Common myeloid progenitor, CD34-positive (primary cell): ENCODE measurements at regions not wholly inside any gene's neighbourhood (a gene's known extent, or its start where the extent isn't known, plus 50 kb on each side); places are given as distances from the start of the nearest gene placed in this dataset.
A peak's percentile ranks its signal among the peaks of the same experiment; 100 is the strongest.
"Not testable (repeated sequence)": the region's sequence is repeated elsewhere in the genome, so short reads cannot be mapped to it uniquely, and the experiment has no call there.

Experiments used
- CTCF ChIA-PET: fragments of 350-600 bp; sonication (Branson Sonifier 250); formaldehyde crosslinking; loops from one replicate; lab custom pipeline; 2021; ENCODE audit warnings: antibody characterized with exemption; lab: Charles Lee
- POLR2A ChIA-PET: fragments of 350-600 bp; sonication (Branson Sonifier 250); formaldehyde crosslinking; loops from one replicate; lab custom pipeline; 2021; ENCODE audit warnings: antibody characterized with exemption; lab: Charles Lee
- DNase-seq, 3 donors: peaks; one replicate each; pipeline versions ENCODE4 v3.0.0 to v3.0.0-alpha.2; 2013
- H3K27ac ChIP-seq, 2 experiments: 1 replicate in 1 of 2; 2 replicates in 1 of 2; pipeline ENCODE4 v1.7.0; 2013; ENCODE audit warnings: inconsistent platforms in 2 of 2, low read length in 2 of 2, mild to moderate bottlenecking in 2 of 2, low read depth in 1 of 2, moderate library complexity in 1 of 2; ENCODE audit not compliant: severe bottlenecking in 2 of 2, insufficient read depth in 1 of 2, poor library complexity in 1 of 2
- H3K27me3 ChIP-seq, 5 experiments: replicated peaks in 2 of 5; 1 replicate in 3 of 5; 2 replicates in 2 of 5; pipeline versions ENCODE4 v1.6.1 to v1.7.0; 2013; ENCODE audit warnings: low read length in 4 of 5, mild to moderate bottlenecking in 2 of 5, moderate library complexity in 2 of 5, inconsistent platforms in 1 of 5; ENCODE audit not compliant: insufficient read depth in 5 of 5, control insufficient read depth in 4 of 5
- H3K36me3 ChIP-seq, 4 experiments: 1 replicate in 2 of 4; 2 replicates in 2 of 4; pipeline versions ENCODE4 v1.6.1 to v1.7.0; 2013; ENCODE audit warnings: low read length in 3 of 4, control low read depth in 1 of 4, mild to moderate bottlenecking in 1 of 4; ENCODE audit not compliant: control insufficient read depth in 4 of 4, insufficient read depth in 4 of 4
- H3K4me1 ChIP-seq, 4 experiments: 1 replicate in 3 of 4; 2 replicates in 1 of 4; pipeline versions ENCODE4 v1.6.1 to v1.7.1; 2013; ENCODE audit warnings: low read length in 3 of 4, mild to moderate bottlenecking in 3 of 4, control low read depth in 1 of 4, inconsistent platforms in 1 of 4, moderate library complexity in 1 of 4; ENCODE audit not compliant: control insufficient read depth in 4 of 4, insufficient read depth in 4 of 4; ENCODE audit errors: control extremely low read depth in 1 of 4
- H3K4me3 ChIP-seq, 7 experiments: 1 replicate in 4 of 7; 2 replicates in 3 of 7; pipeline versions ENCODE4 v1.5.1 to v1.7.0; 2013; ENCODE audit warnings: mild to moderate bottlenecking in 7 of 7, low read length in 6 of 7, moderate library complexity in 6 of 7, inconsistent platforms in 2 of 7, low read depth in 2 of 7, control low read depth in 1 of 7; ENCODE audit not compliant: insufficient read depth in 4 of 7, control insufficient read depth in 1 of 7; ENCODE audit errors: extremely low read depth in 1 of 7
- H3K9me3 ChIP-seq, 5 experiments: 1 replicate in 4 of 5; 2 replicates in 1 of 5; pipeline versions ENCODE4 v1.6.1 to v1.7.1; 2013; ENCODE audit warnings: low read length in 4 of 5, mild to moderate bottlenecking in 2 of 5, inconsistent platforms in 1 of 5, low read depth in 1 of 5, moderate library complexity in 1 of 5; ENCODE audit not compliant: control insufficient read depth in 4 of 5, insufficient read depth in 2 of 5; ENCODE audit errors: control extremely low read depth in 1 of 5
- WGBS: methylation state at CpG from one replicate; pipeline ENCODE4 v1.1.5; 2013; ENCODE audit not compliant: insufficient coverage; 5-methylcytosine and 5-hydroxymethylcytosine counted together

GRCh38 chr7:86983654-86984053 lies 75.8 kb downstream of the ELAPOR2 start:
- DNase-seq, CTCF ChIA-PET, H3K27ac ChIP-seq, H3K27me3 ChIP-seq, POLR2A ChIA-PET, H3K36me3 ChIP-seq, H3K4me1 ChIP-seq, H3K4me3 ChIP-seq: not testable (repeated sequence)
- no CpG with 5 or more reads among the region's 1 CpG for WGBS
- H3K9me3 ChIP-seq: peaks cover 0 to 10% (median 1%) of the 10 kb centered on the region in 5 experiments

GRCh38 chr7:86981937-86982336 lies 77.5 kb downstream of the ELAPOR2 start:
- H3K27me3 ChIP-seq, H3K4me1 ChIP-seq, H3K27ac ChIP-seq, DNase-seq, POLR2A ChIA-PET, H3K36me3 ChIP-seq, H3K4me3 ChIP-seq, H3K9me3 ChIP-seq: not testable (repeated sequence)
- WGBS: 98% methylated on average over 9 of the region's 9 CpGs
- CTCF ChIA-PET: interaction anchor here (1.3 kb wide), 1 partner anchor 9 kb away, joined by 3 read pairs; no protein-coding TSS in a partner anchor

- H3K4me1 ChIP-seq: peaks cover 0 to 7% (median 5%) of the 10 kb centered on the region in 4 experiments
- H3K36me3 ChIP-seq: no peaks in the 10 kb centered on the region
- 10% methylated on average over 2 of the region's 2 CpGs for WGBS
- ChIA-PET CTCF (no interaction called here), POLR2A (no interaction called here)
- H3K4me3 ChIP-seq: no peak overlapping the region
- H3K27ac ChIP-seq: no peak overlapping the region
- peaks cover 0 to 9% (median 1%) of the 10 kb centered on the region in 5 experiments for H3K9me3 ChIP-seq
- H3K27me3 ChIP-seq: no peaks in the 10 kb centered on the region
- peak in 2 of 3 donors; percentile 63 to 82 for DNase-seq
Observed at GRCh38 chr7:86981127-86981526, 78.3 kb downstream of the ELAPOR2 start.

- peaks cover 0 to 7% (median 5%) of the 10 kb centered on the region in 4 experiments for H3K4me1 ChIP-seq
- ChIA-PET POLR2A (no interaction called here), CTCF (interaction anchor here (2.5 kb wide), 1 partner anchor 11 kb away, joined by 10 read pairs; no protein-coding TSS in a partner anchor)
- 89% methylated on average over 3 of the region's 3 CpGs for WGBS
- no peak overlapping the region for H3K4me3 ChIP-seq
- no peaks in the 10 kb centered on the region for H3K27me3 ChIP-seq
- peak in 2 of 3 donors; percentile 6 to 25 for DNase-seq
- peaks cover 0 to 9% (median 1%) of the 10 kb centered on the region in 5 experiments for H3K9me3 ChIP-seq
- no peak overlapping the region for H3K27ac ChIP-seq
- H3K36me3 ChIP-seq: no peaks in the 10 kb centered on the region
Observed at GRCh38 chr7:86980223-86980622, 79.2 kb downstream of the ELAPOR2 start.

GRCh38 chr7:86978808-86979506 lies 80.5 kb downstream of the ELAPOR2 start:
- Histone ChIP-seq H3K27ac (no peak overlapping the region), H3K27me3 (no peaks in the 10 kb centered on the region), H3K9me3 (peaks cover 0 to 9% (median 0%) of the 10 kb centered on the region in 5 experiments), H3K4me1 (peaks cover 0 to 7% (median 5%) of the 10 kb centered on the region in 4 experiments), H3K36me3 (no peaks in the 10 kb centered on the region), H3K4me3 (no peak overlapping the region)
- peak in 2 of 3 donors; percentile 41 to 74 for DNase-seq
- POLR2A ChIA-PET: no interaction called here
- 94% methylated on average over 2 of the region's 3 CpGs for WGBS
- CTCF ChIA-PET: interaction anchor here (1.1 to 2.5 kb wide), 2 partner anchors 13 to 34 kb away, joined by 3 to 10 read pairs; no protein-coding TSS in a partner anchor

- WGBS: 83% methylated on average over 2 of the region's 3 CpGs
- ChIA-PET CTCF (interaction anchor here (0.5 kb wide), 1 partner anchor 1682 kb away, joined by 3 read pairs; no protein-coding TSS in a partner anchor), POLR2A (no interaction called here)
- Histone ChIP-seq H3K27ac (no peak overlapping the region), H3K9me3 (peaks cover 0 to 3% (median 0%) of the 10 kb centered on the region in 5 experiments), H3K36me3 (no peaks in the 10 kb centered on the region), H3K4me1 (peaks cover 0 to 7% (median 5%) of the 10 kb centered on the region in 4 experiments), H3K27me3 (no peaks in the 10 kb centered on the region), H3K4me3 (no peak overlapping the region)
- no peak for DNase-seq
Observed at GRCh38 chr7:86976958-86977357, 82.5 kb downstream of the ELAPOR2 start.

- no peak overlapping the region for H3K4me3 ChIP-seq
- no peaks in the 10 kb centered on the region for H3K36me3 ChIP-seq
- H3K4me1 ChIP-seq: peaks cover 0 to 5% (median 4%) of the 10 kb centered on the region in 4 experiments
- CTCF ChIA-PET: no interaction called here
- no peaks in the 10 kb centered on the region for H3K27me3 ChIP-seq
- POLR2A ChIA-PET: no interaction called here
- H3K9me3 ChIP-seq: no peaks in the 10 kb centered on the region
- WGBS: 89% methylated on average over 1 of the region's 1 CpG
- no peak for DNase-seq
- no peak overlapping the region for H3K27ac ChIP-seq
Observed at GRCh38 chr7:86975914-86976313, 83.5 kb downstream of the ELAPOR2 start.
